Esophagus muscularis mucosa (tissue), 3 donors: ENCODE measurements at regions not wholly inside any gene's neighbourhood (a gene's known extent, or its start where the extent isn't known, plus 50 kb on each side); places are given as distances from the start of the nearest gene placed in this dataset.
"Not testable (repeated sequence)": the region's sequence is repeated elsewhere in the genome, so short reads cannot be mapped to it uniquely, and the experiment has no call there.

Experiments
- POLR2A ChIP-seq: fragments of 450-650 bp; IDR thresholded peaks from one replicate; pipeline ENCODE4 v1.6.1; 2017; ENCODE audit warnings: antibody characterized with exemption, moderate library complexity, mild to moderate bottlenecking, low read depth
- POLR2AphosphoS5 ChIP-seq, 2 donors: sonication (generic); formaldehyde crosslinking; IDR thresholded peaks; one replicate each; pipeline ENCODE4 v1.6.1; 2017; ENCODE audit warnings: antibody characterized with exemption in 2 of 2
- TF ChIP-seq, protein P1 (sequence below), 3 experiments: fragments of 200-600 bp in 2 of 3; fragments of 450-650 bp in 1 of 3; sonication (generic) in 2 of 3; IDR thresholded peaks; one replicate each; pipeline ENCODE4 v1.5.1; 2017 to 2019; ENCODE audit warnings: antibody characterized with exemption in 3 of 3, mild to moderate bottlenecking in 2 of 3, moderate library complexity in 1 of 3

DNA sequence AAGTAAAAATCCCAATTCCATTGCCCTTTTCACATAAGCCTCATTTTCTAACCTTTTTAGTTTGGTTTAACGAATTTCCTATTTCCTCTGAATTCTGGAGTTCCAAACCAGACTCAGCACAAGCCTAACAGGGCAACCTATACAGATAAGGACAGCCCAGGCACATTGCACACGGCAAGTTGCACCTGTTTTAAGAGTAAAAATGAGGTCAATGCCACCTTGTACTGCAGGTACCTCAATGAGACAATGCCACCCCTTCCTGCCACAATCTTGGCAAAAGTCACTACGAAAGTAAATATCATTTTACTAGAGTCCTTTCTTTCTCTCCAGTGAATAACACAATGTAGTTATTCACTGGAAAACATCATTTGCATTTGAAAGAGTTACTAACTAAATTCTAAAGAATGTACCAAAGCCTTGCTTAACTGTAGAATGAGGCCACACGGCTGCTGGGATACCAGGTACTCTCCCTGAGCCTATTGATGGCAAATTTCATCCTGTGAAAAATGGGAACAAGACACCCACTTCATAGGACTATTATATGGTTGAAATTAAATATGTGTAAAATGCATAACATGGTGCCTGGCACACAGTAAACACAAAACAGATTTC is 117.2 kb upstream of the NBPF9 start:
- not testable (repeated sequence) for TF ChIP-seq POLR2AphosphoS5 (IDR thresholded peaks at IDR 0.05); POLR2A
- TF ChIP-seq, protein P1, sequence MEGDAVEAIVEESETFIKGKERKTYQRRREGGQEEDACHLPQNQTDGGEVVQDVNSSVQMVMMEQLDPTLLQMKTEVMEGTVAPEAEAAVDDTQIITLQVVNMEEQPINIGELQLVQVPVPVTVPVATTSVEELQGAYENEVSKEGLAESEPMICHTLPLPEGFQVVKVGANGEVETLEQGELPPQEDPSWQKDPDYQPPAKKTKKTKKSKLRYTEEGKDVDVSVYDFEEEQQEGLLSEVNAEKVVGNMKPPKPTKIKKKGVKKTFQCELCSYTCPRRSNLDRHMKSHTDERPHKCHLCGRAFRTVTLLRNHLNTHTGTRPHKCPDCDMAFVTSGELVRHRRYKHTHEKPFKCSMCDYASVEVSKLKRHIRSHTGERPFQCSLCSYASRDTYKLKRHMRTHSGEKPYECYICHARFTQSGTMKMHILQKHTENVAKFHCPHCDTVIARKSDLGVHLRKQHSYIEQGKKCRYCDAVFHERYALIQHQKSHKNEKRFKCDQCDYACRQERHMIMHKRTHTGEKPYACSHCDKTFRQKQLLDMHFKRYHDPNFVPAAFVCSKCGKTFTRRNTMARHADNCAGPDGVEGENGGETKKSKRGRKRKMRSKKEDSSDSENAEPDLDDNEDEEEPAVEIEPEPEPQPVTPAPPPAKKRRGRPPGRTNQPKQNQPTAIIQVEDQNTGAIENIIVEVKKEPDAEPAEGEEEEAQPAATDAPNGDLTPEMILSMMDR (IDR thresholded peaks at IDR 0.05) = not testable (repeated sequence)
